ENCODE measurements at regions not wholly inside any gene's neighbourhood (a gene's known extent, or its start where the extent isn't known, plus 50 kb on each side); places are given as distances from the start of the nearest gene placed in this dataset.

DNA sequence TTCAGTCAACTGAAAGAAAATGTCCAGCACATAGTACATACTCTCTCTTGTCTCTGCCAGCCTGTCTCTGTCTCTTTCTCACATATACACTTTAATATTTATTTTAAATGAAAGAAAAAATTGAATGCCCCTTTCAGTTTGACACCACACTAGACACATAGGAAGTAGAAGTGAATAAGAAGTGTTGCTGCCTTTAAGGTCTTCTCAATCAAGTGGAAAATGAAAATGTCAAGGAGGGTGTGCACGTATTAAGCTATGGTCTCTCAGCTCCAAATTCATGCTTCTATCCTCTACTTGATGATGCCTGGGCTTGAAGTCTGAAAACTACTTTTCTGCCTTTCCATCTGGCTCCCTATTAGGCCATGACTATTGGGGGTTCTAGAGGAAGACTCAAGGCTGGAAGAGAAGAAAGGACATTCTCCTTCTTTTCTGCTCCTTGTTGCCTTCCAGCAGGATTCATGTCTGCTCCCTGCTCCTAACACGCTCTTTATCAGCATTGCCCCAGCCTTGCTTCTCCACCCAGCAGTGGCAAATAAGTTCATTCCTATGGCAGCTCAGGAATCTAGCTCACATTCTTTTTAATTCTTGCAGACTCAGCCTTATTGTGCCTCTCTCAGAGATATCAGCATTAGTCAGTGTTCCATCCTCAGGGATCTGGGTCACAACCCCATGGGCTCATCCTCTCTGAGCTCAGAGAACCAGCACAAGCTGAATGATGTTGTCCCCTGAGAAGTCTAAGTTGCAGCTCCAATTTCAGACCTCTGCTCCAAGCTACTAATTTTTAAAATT lies 609.1 kb upstream of the GRM7 start:
- TF ChIP-seq, protein P1, sequence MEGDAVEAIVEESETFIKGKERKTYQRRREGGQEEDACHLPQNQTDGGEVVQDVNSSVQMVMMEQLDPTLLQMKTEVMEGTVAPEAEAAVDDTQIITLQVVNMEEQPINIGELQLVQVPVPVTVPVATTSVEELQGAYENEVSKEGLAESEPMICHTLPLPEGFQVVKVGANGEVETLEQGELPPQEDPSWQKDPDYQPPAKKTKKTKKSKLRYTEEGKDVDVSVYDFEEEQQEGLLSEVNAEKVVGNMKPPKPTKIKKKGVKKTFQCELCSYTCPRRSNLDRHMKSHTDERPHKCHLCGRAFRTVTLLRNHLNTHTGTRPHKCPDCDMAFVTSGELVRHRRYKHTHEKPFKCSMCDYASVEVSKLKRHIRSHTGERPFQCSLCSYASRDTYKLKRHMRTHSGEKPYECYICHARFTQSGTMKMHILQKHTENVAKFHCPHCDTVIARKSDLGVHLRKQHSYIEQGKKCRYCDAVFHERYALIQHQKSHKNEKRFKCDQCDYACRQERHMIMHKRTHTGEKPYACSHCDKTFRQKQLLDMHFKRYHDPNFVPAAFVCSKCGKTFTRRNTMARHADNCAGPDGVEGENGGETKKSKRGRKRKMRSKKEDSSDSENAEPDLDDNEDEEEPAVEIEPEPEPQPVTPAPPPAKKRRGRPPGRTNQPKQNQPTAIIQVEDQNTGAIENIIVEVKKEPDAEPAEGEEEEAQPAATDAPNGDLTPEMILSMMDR (IDR thresholded peaks at IDR 0.05) = no peak
- TF ChIP-seq POLR2A (IDR thresholded peaks at IDR 0.05) = no peak

Data from testis (tissue), 2 donors.